ENCODE measurements at regions not wholly inside any gene's neighbourhood (a gene's known extent, or its start where the extent isn't known, plus 50 kb on each side); places are given as distances from the start of the nearest gene placed in this dataset.

DNA sequence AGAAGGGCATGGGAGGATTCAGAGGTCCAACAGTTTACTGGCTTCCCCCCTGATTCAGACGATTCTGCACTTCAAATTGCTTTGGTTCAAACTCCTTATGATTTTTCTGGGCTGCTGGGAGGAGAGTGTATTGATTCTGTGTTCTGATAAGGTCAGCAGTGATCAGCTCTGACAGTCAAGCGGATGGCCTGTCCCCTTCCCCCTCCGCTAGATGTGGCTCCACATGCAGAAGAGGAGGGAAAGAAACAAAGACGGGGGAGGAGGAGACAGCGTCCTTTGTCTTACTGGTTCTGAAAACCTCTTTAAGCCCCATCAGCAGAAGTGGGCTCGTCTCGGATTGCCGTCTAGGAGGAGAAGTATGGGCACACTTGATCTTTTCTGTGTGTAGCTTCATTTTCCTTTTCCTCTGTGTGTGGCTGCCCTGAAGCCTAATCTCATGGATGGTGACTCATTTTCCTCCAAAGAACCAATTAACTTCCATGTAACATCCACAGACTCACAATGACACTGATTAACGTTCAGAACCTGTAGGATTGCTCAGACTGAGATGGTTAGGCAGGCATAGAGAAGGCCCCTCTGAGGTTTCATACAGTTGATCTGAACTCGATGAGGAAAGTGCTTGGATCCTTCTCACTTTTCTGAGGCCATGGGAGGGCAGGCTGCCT, 162.4 kb upstream of the PPP2R3A start:
- ChIA-PET CTCF (ENCODE audit: unreplicated experiment) (no interaction called here), POLR2A (no interaction called here)
- no peaks in the 10 kb centered on the region for H3K9me2 ChIP-seq (ENCODE audit: insufficient read depth, low read length)
- H3K9me3 ChIP-seq (ENCODE audit: low read length) = no peaks in the 10 kb centered on the region
- no peaks in the 10 kb centered on the region for H3K79me2 ChIP-seq (ENCODE audit: insufficient read depth, low read depth, low read length)
- no peak overlapping the region for H3K4me3 ChIP-seq (ENCODE audit: low read depth, low read length, poor library complexity, severe bottlenecking)
- H3K36me3 ChIP-seq (ENCODE audit: insufficient read depth, low read length) = no peaks in the 10 kb centered on the region
- H3K4me1 ChIP-seq (ENCODE audit: insufficient read depth, low read length, poor library complexity, severe bottlenecking) = no peaks in the 10 kb centered on the region
- H4K20me1 ChIP-seq (ENCODE audit: insufficient read depth, low read length) = no peaks in the 10 kb centered on the region
- intact Hi-C loops (cut with micrococcal nuclease; ENCODE audit: unreplicated experiment) = no loop called here
- TF ChIP-seq, protein P1, sequence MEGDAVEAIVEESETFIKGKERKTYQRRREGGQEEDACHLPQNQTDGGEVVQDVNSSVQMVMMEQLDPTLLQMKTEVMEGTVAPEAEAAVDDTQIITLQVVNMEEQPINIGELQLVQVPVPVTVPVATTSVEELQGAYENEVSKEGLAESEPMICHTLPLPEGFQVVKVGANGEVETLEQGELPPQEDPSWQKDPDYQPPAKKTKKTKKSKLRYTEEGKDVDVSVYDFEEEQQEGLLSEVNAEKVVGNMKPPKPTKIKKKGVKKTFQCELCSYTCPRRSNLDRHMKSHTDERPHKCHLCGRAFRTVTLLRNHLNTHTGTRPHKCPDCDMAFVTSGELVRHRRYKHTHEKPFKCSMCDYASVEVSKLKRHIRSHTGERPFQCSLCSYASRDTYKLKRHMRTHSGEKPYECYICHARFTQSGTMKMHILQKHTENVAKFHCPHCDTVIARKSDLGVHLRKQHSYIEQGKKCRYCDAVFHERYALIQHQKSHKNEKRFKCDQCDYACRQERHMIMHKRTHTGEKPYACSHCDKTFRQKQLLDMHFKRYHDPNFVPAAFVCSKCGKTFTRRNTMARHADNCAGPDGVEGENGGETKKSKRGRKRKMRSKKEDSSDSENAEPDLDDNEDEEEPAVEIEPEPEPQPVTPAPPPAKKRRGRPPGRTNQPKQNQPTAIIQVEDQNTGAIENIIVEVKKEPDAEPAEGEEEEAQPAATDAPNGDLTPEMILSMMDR (conservative IDR thresholded peaks at IDR 0.05; ENCODE audit: low read length) = no peak
- TF ChIP-seq EZH2phosphoT487 (IDR thresholded peaks at IDR 0.05; ENCODE audit: borderline replicate concordance, low read depth, low read length) = no peak
- no peak overlapping the region for H3K27ac ChIP-seq (ENCODE audit: low read depth, low read length, poor library complexity, severe bottlenecking)
- no peak overlapping the region for H2AFZ ChIP-seq (ENCODE audit: low read length)
- H3K4me2 ChIP-seq (ENCODE audit: low read length) = no peak overlapping the region
- DNase-seq (ENCODE audit: low spot score) = no peak
- BruUV-seq (replicated peaks) = no TSS peak

DNA sequence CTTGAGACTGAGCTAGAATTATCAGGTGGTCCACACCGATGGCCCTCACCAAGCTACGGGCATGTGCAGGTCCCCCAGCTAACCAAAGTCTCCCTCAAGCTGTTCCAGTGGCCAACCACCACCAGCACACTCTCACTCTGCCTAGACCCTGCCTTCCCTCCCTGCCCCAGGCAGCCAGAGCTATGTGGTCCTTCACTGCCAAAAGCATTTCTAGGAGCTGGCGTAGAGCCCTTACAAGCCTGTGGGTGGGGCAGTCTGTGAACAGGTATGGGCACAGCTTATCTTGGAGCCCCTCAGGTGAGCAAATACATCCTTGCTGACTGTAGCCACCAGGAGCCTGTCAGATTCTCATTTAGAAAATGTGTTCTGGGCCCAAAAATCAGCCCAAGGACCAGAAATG, 159.8 kb upstream of the PPP2R3A start:
- H3K9me3 ChIP-seq (ENCODE audit: low read length) = no peaks in the 10 kb centered on the region
- no TSS peak for BruUV-seq (replicated peaks)
- H3K27ac ChIP-seq (ENCODE audit: low read depth, low read length, poor library complexity, severe bottlenecking) = no peak overlapping the region
- no peaks in the 10 kb centered on the region for H4K20me1 ChIP-seq (ENCODE audit: insufficient read depth, low read length)
- TF ChIP-seq, protein P1 (conservative IDR thresholded peaks at IDR 0.05; ENCODE audit: low read length) = no peak
- no peak for TF ChIP-seq EZH2phosphoT487 (IDR thresholded peaks at IDR 0.05; ENCODE audit: borderline replicate concordance, low read depth, low read length)
- H3K9me2 ChIP-seq (ENCODE audit: insufficient read depth, low read length) = no peaks in the 10 kb centered on the region
- intact Hi-C loops (cut with micrococcal nuclease; ENCODE audit: unreplicated experiment) = no loop called here
- no peaks in the 10 kb centered on the region for H3K4me1 ChIP-seq (ENCODE audit: insufficient read depth, low read length, poor library complexity, severe bottlenecking)
- H3K79me2 ChIP-seq (ENCODE audit: insufficient read depth, low read depth, low read length) = no peaks in the 10 kb centered on the region
- ChIA-PET POLR2A (interaction anchor here (0.6 kb wide), 1 partner anchor 809 kb away, joined by 4 read pairs; no protein-coding TSS in a partner anchor), CTCF (ENCODE audit: unreplicated experiment) (interaction anchor here (0.6 kb wide), 1 partner anchor 198 kb away, joined by 3 read pairs; no protein-coding TSS in a partner anchor)
- no peak overlapping the region for H3K4me2 ChIP-seq (ENCODE audit: low read length)
- H3K36me3 ChIP-seq (ENCODE audit: insufficient read depth, low read length) = no peaks in the 10 kb centered on the region
- DNase-seq (ENCODE audit: low spot score) = no peak
- H3K4me3 ChIP-seq (ENCODE audit: low read depth, low read length, poor library complexity, severe bottlenecking) = no peak overlapping the region
- no peak overlapping the region for H2AFZ ChIP-seq (ENCODE audit: low read length)

- H3K9me2 ChIP-seq (ENCODE audit: insufficient read depth, low read length) = no peaks in the 10 kb centered on the region
- TF ChIP-seq EZH2phosphoT487 (IDR thresholded peaks at IDR 0.05; ENCODE audit: borderline replicate concordance, low read depth, low read length) = no peak
- TF ChIP-seq, protein P1 (conservative IDR thresholded peaks at IDR 0.05; ENCODE audit: low read length) = no peak
- no peak overlapping the region for H3K27ac ChIP-seq (ENCODE audit: low read depth, low read length, poor library complexity, severe bottlenecking)
- H3K79me2 ChIP-seq (ENCODE audit: insufficient read depth, low read depth, low read length) = no peaks in the 10 kb centered on the region
- no peaks in the 10 kb centered on the region for H3K9me3 ChIP-seq (ENCODE audit: low read length)
- ChIA-PET POLR2A (no interaction called here), CTCF (ENCODE audit: unreplicated experiment) (interaction anchor here (0.6 kb wide), 1 partner anchor 198 kb away, joined by 3 read pairs; no protein-coding TSS in a partner anchor)
- no TSS peak for BruUV-seq (replicated peaks)
- no peak overlapping the region for H3K4me2 ChIP-seq (ENCODE audit: low read length)
- H3K4me1 ChIP-seq (ENCODE audit: insufficient read depth, low read length, poor library complexity, severe bottlenecking) = no peaks in the 10 kb centered on the region
- no peak for DNase-seq (ENCODE audit: low spot score)
- intact Hi-C loops (cut with micrococcal nuclease; ENCODE audit: unreplicated experiment) = no loop called here
- H2AFZ ChIP-seq (ENCODE audit: low read length) = no peak overlapping the region
- H3K4me3 ChIP-seq (ENCODE audit: low read depth, low read length, poor library complexity, severe bottlenecking) = no peak overlapping the region
- no peaks in the 10 kb centered on the region for H3K36me3 ChIP-seq (ENCODE audit: insufficient read depth, low read length)
- H4K20me1 ChIP-seq (ENCODE audit: insufficient read depth, low read length) = no peaks in the 10 kb centered on the region
These were observed 159.2 kb upstream of the PPP2R3A start for GRCh38 chr3:135806317-135806716.

Measured in OCI-LY7 (cell line).